ENCODE measurements at regions not wholly inside any gene's neighbourhood (a gene's known extent, or its start where the extent isn't known, plus 50 kb on each side); places are given as distances from the start of the nearest gene placed in this dataset.

- TF ChIP-seq CTCF (conservative IDR thresholded peaks at IDR 0.05), result no peak
- TF ChIP-seq EZH2 (IDR thresholded peaks at IDR 0.05; ENCODE audit: low read depth), result no peak
These were observed 342.5 kb upstream of the JARID2 start for GRCh38 chr6:14903176-14904038.
